GM10248 (cell line): ENCODE measurements at regions not wholly inside any gene's neighbourhood (a gene's known extent, or its start where the extent isn't known, plus 50 kb on each side); places are given as distances from the start of the nearest gene placed in this dataset.

ENCODE experiments used
- CTCF ChIA-PET: fragments of 300-600 bp; sonication (Branson Sonifier 250); formaldehyde crosslinking; extraction: SDS; loops from one replicate; lab custom pipeline; 2021; ENCODE audit warnings: antibody characterized with exemption; lab: Yijun Ruan, JAX
- POLR2A ChIA-PET: fragments of 350-650 bp; sonication (Branson Sonifier 250); formaldehyde crosslinking; extraction: SDS; loops from one replicate; lab custom pipeline; 2020; ENCODE audit warnings: antibody characterized with exemption; lab: Yijun Ruan, JAX
- DNase-seq: peaks from one replicate; pipeline ENCODE4 v3.0.0; 2012; ENCODE audit errors: extremely low spot score
- TF ChIP-seq, protein P1 (sequence below): IDR thresholded peaks from 2 replicates; pipeline ENCODE4 v1.5.1; 2012; ENCODE audit warnings: mild to moderate bottlenecking, low read depth; ENCODE audit errors: extremely low read depth, missing control alignments, control extremely low read depth

DNA sequence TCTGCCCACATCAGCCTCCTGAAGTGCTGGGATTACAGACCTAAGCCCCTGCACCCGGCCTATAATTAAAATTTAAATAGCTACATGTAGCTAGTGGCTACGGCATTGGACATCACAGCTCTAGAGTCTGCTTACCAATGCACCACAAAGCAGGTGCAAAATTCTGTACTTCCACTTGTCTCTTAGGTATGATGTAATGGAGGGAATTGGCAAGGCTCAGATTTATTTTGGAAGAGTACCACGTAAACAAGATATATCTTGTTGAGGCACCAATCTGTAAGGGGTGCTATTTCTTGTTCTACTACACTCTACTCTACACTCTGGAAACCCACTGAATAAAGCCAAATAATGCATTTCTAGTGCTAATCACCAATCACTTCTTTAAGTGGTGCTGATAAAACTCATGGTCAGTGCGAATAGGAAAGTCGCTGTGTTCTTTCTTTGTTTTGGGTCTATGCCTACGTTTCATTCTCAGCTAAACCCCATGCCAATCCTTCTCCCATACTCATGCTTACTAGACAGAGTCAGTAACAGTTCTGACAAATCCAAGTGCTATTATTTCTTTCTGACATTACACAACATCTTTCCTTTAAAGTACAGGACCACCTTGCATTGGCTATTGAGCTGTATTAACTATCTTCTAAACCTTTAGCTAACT, 92.3 kb downstream of the GC start:
- ChIA-PET CTCF (interaction anchor here (2.2 kb wide), 1 partner anchor 11 kb away, joined by 6 read pairs; no protein-coding TSS in a partner anchor), POLR2A (no interaction called here)
- DNase-seq: no peak
- TF ChIP-seq, protein P1, sequence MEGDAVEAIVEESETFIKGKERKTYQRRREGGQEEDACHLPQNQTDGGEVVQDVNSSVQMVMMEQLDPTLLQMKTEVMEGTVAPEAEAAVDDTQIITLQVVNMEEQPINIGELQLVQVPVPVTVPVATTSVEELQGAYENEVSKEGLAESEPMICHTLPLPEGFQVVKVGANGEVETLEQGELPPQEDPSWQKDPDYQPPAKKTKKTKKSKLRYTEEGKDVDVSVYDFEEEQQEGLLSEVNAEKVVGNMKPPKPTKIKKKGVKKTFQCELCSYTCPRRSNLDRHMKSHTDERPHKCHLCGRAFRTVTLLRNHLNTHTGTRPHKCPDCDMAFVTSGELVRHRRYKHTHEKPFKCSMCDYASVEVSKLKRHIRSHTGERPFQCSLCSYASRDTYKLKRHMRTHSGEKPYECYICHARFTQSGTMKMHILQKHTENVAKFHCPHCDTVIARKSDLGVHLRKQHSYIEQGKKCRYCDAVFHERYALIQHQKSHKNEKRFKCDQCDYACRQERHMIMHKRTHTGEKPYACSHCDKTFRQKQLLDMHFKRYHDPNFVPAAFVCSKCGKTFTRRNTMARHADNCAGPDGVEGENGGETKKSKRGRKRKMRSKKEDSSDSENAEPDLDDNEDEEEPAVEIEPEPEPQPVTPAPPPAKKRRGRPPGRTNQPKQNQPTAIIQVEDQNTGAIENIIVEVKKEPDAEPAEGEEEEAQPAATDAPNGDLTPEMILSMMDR: no peak

DNA sequence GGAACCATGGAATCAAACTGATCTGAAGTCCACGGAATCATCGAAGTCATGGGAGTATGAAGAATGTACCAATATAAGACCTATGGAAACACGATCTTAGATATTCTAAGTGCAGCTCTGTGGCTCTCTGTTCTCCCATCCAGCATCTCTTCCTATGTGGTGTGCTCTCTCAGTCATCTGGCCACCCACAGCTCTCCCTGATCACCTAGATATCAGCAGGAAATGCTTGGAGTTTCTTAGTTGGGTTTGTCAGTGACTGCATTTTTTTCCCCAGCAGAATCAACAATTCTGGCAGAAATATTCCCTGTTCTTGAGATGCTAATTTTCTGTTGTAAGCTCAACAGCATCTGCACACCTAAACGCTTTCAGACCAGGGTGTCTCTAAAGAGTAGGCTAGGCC, 94.1 kb downstream of the GC start:
- ChIA-PET CTCF (no interaction called here), POLR2A (no interaction called here)
- TF ChIP-seq, protein P1: no peak
- DNase-seq: no peak

DNA sequence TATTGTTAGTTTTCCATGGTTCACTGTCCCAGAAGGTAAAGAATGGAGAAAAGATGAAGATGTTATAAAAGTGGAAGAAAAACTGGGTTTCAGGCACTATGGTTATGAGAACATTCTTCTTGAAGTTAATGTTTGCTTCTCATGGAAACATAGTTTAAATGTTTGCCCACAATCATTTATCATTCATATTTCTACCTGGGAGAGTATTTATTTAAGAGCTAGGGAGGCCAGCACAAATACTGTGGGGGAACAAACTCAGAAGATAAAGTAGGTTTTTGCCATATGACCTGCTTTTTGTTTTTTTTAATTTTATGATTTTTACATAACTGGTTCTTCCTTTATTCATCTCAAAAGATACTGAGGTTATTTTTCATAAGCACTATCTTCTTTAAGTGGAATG, 96.8 kb downstream of the GC start:
- ChIA-PET POLR2A (no interaction called here), CTCF (no interaction called here)

DNA sequence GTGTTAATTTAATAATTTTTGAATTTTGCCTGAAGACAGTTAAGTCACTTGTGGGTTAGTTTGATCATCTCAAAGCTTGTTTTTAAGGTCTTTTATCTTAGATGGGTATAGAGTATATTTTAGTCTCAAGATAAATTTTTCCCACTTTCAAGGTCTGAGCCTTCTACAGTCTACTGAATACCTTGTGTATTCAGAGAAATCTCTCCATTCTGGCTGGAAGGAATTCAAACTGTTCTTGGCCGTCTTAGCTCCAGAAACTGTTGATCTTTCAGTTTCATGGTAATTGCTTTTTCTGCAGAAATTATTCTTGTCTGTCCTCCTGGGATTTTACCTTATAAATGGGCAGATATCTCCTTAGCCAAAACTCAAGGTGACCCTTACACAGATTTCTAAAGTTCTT, 97.9 kb downstream of the GC start:
- CTCF ChIA-PET: no interaction called here

More for the DNA sequence above, 96.8 kb downstream of the GC start:
- DNase-seq: no peak
- TF ChIP-seq, protein P1: no peak

DNA sequence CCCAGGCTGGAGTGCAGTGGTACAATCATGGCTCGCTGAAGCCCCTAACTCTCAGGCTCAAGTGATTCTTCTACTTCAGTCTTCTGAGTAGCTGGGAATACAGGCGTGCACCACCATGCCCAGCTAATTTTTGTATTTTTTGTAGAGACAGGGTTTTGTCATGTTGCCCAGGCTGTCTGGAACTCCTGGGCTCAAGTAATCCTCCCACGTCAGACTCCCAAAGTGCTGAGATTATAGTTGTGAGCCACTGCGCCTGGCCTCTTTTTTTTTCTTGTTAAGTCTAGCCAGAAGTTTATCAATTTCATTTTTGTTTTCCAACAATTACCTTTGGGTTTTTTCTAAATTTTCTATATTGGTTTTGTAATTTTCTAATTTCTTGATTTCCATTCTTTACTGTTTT, 100.6 kb downstream of the GC start:
- POLR2A ChIA-PET: no interaction called here
- CTCF ChIA-PET: no interaction called here
- TF ChIP-seq, protein P1: no peak
- DNase-seq: no peak

More for the DNA sequence above, 97.9 kb downstream of the GC start:
- no peak for DNase-seq
- POLR2A ChIA-PET: no interaction called here
- TF ChIP-seq, protein P1: no peak

DNA sequence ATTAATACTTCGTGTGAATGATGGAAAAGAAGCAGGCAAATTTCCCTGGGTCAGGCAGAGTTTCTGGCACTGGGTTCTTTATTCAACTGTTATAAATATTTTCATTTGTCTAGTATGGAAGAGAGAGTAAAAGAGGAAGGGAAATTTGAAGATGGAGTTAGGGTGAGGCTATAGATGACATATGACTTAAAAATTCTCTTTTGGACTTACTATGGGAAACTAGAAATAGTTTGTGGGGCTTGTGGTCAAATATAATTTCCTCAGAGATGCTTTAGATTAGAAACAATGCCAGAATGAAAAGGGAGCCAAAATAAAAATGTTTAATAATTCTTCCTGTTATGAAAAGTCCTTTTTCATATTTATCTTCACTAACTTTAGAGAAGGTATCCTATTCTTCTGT, 103.2 kb downstream of the GC start:
- TF ChIP-seq, protein P1: no peak
- CTCF ChIA-PET: no interaction called here
- no peak for DNase-seq
- POLR2A ChIA-PET: no interaction called here
